ENCODE measurements at regions not wholly inside any gene's neighbourhood (a gene's known extent, or its start where the extent isn't known, plus 50 kb on each side); places are given as distances from the start of the nearest gene placed in this dataset.

- Histone ChIP-seq H3K27ac (ENCODE audit: low read length) (no peak overlapping the region), H3K4me3 (ENCODE audit: low read depth in 1 of 2, low read length in 2 of 2) (no peak overlapping the region), H3K27me3 (ENCODE audit: low read depth, low read length) (no peaks in the 10 kb centered on the region), H3K9me3 (ENCODE audit: control insufficient read depth in 1 of 2, low read length in 2 of 2) (peaks cover 7 to 13% of the 10 kb centered on the region in 2 donors), H3K4me1 (ENCODE audit: control insufficient read depth in 1 of 2, insufficient read depth in 2 of 2, low read length in 2 of 2) (no peaks in the 10 kb centered on the region), H3K36me3 (ENCODE audit: control insufficient read depth in 1 of 2, insufficient read depth in 2 of 2, low read length in 2 of 2) (no peaks in the 10 kb centered on the region)
Observed at GRCh38 chr20:56994006-56994405, 272.4 kb downstream of the BMP7 start.

GRCh38 chr20:56995149-56995548 is 271.3 kb downstream of the BMP7 start:
- no peak overlapping the region for H3K27ac ChIP-seq (ENCODE audit: low read length)
- H3K4me1 ChIP-seq (ENCODE audit: control insufficient read depth in 1 of 2, insufficient read depth in 2 of 2, low read length in 2 of 2) = no peaks in the 10 kb centered on the region
- H3K36me3 ChIP-seq (ENCODE audit: control insufficient read depth in 1 of 2, insufficient read depth in 2 of 2, low read length in 2 of 2) = no peaks in the 10 kb centered on the region
- H3K4me3 ChIP-seq (ENCODE audit: low read depth in 1 of 2, low read length in 2 of 2) = no peak overlapping the region
- no peaks in the 10 kb centered on the region for H3K27me3 ChIP-seq (ENCODE audit: low read depth, low read length)
- H3K9me3 ChIP-seq (ENCODE audit: control insufficient read depth in 1 of 2, low read length in 2 of 2) = peaks cover 7 to 15% of the 10 kb centered on the region in 2 donors

GRCh38 chr20:56995635-56996075 is 270.8 kb downstream of the BMP7 start:
- Histone ChIP-seq H3K27me3 (ENCODE audit: low read depth, low read length) (no peaks in the 10 kb centered on the region), H3K9me3 (ENCODE audit: control insufficient read depth in 1 of 2, low read length in 2 of 2) (peaks cover 7 to 15% of the 10 kb centered on the region in 2 donors), H3K4me1 (ENCODE audit: control insufficient read depth in 1 of 2, insufficient read depth in 2 of 2, low read length in 2 of 2) (no peaks in the 10 kb centered on the region), H3K36me3 (ENCODE audit: control insufficient read depth in 1 of 2, insufficient read depth in 2 of 2, low read length in 2 of 2) (no peaks in the 10 kb centered on the region), H3K4me3 (ENCODE audit: low read depth in 1 of 2, low read length in 2 of 2) (no peak overlapping the region), H3K27ac (ENCODE audit: low read length) (no peak overlapping the region)

GRCh38 chr20:56996533-56996932 is 269.9 kb downstream of the BMP7 start:
- H3K27ac ChIP-seq (ENCODE audit: low read length) = no peak overlapping the region

GRCh38 chr20:56998438-56998837 is 268.0 kb downstream of the BMP7 start:
- Histone ChIP-seq H3K4me1 (ENCODE audit: control insufficient read depth in 1 of 2, insufficient read depth in 2 of 2, low read length in 2 of 2) (no peaks in the 10 kb centered on the region), H3K4me3 (ENCODE audit: low read depth in 1 of 2, low read length in 2 of 2) (peak overlapping the region in 1 of 2 donors; percentile 6), H3K27ac (ENCODE audit: low read length) (no peak overlapping the region), H3K27me3 (ENCODE audit: low read depth, low read length) (no peaks in the 10 kb centered on the region), H3K9me3 (ENCODE audit: control insufficient read depth in 1 of 2, low read length in 2 of 2) (peaks cover 7 to 15% of the 10 kb centered on the region in 2 donors), H3K36me3 (ENCODE audit: control insufficient read depth in 1 of 2, insufficient read depth in 2 of 2, low read length in 2 of 2) (no peaks in the 10 kb centered on the region)

More at GRCh38 chr20:56996533-56996932, 269.9 kb downstream of the BMP7 start:
- no peaks in the 10 kb centered on the region for H3K4me1 ChIP-seq (ENCODE audit: control insufficient read depth in 1 of 2, insufficient read depth in 2 of 2, low read length in 2 of 2)
- H3K4me3 ChIP-seq (ENCODE audit: low read depth in 1 of 2, low read length in 2 of 2) = no peak overlapping the region
- H3K27me3 ChIP-seq (ENCODE audit: low read depth, low read length) = no peaks in the 10 kb centered on the region
- H3K9me3 ChIP-seq (ENCODE audit: control insufficient read depth in 1 of 2, low read length in 2 of 2) = peaks cover 7 to 15% of the 10 kb centered on the region in 2 donors
- no peaks in the 10 kb centered on the region for H3K36me3 ChIP-seq (ENCODE audit: control insufficient read depth in 1 of 2, insufficient read depth in 2 of 2, low read length in 2 of 2)

- H3K27ac ChIP-seq (ENCODE audit: low read length) = no peak overlapping the region
- no peaks in the 10 kb centered on the region for H3K36me3 ChIP-seq (ENCODE audit: control insufficient read depth in 1 of 2, insufficient read depth in 2 of 2, low read length in 2 of 2)
- no peak overlapping the region for H3K4me3 ChIP-seq (ENCODE audit: low read depth in 1 of 2, low read length in 2 of 2)
- peaks cover 7 to 15% of the 10 kb centered on the region in 2 donors for H3K9me3 ChIP-seq (ENCODE audit: control insufficient read depth in 1 of 2, low read length in 2 of 2)
- H3K27me3 ChIP-seq (ENCODE audit: low read depth, low read length) = no peaks in the 10 kb centered on the region
- no peaks in the 10 kb centered on the region for H3K4me1 ChIP-seq (ENCODE audit: control insufficient read depth in 1 of 2, insufficient read depth in 2 of 2, low read length in 2 of 2)
Observed at GRCh38 chr20:57000441-57000968, 265.9 kb downstream of the BMP7 start.

GRCh38 chr20:57001126-57001767 is 265.2 kb downstream of the BMP7 start:
- no peaks in the 10 kb centered on the region for H3K36me3 ChIP-seq (ENCODE audit: control insufficient read depth in 1 of 2, insufficient read depth in 2 of 2, low read length in 2 of 2)
- H3K4me3 ChIP-seq (ENCODE audit: low read depth in 1 of 2, low read length in 2 of 2) = no peak overlapping the region
- no peak overlapping the region for H3K27ac ChIP-seq (ENCODE audit: low read length)
- H3K27me3 ChIP-seq (ENCODE audit: low read depth, low read length) = no peaks in the 10 kb centered on the region
- no peaks in the 10 kb centered on the region for H3K4me1 ChIP-seq (ENCODE audit: control insufficient read depth in 1 of 2, insufficient read depth in 2 of 2, low read length in 2 of 2)
- H3K9me3 ChIP-seq (ENCODE audit: control insufficient read depth in 1 of 2, low read length in 2 of 2) = peaks cover 7 to 15% of the 10 kb centered on the region in 2 donors

GRCh38 chr20:57002066-57002570 is 264.3 kb downstream of the BMP7 start:
- Histone ChIP-seq H3K36me3 (ENCODE audit: control insufficient read depth in 1 of 2, insufficient read depth in 2 of 2, low read length in 2 of 2) (no peaks in the 10 kb centered on the region), H3K4me3 (ENCODE audit: low read depth in 1 of 2, low read length in 2 of 2) (no peak overlapping the region), H3K4me1 (ENCODE audit: control insufficient read depth in 1 of 2, insufficient read depth in 2 of 2, low read length in 2 of 2) (no peaks in the 10 kb centered on the region), H3K27me3 (ENCODE audit: low read depth, low read length) (no peaks in the 10 kb centered on the region), H3K27ac (ENCODE audit: low read length) (no peak overlapping the region), H3K9me3 (ENCODE audit: control insufficient read depth in 1 of 2, low read length in 2 of 2) (peaks cover 7 to 15% of the 10 kb centered on the region in 2 donors)

- H3K27me3 ChIP-seq (ENCODE audit: low read depth, low read length) = no peaks in the 10 kb centered on the region
- H3K4me3 ChIP-seq (ENCODE audit: low read depth in 1 of 2, low read length in 2 of 2) = no peak overlapping the region
- peaks cover 7 to 13% of the 10 kb centered on the region in 2 donors for H3K9me3 ChIP-seq (ENCODE audit: control insufficient read depth in 1 of 2, low read length in 2 of 2)
- H3K36me3 ChIP-seq (ENCODE audit: control insufficient read depth in 1 of 2, insufficient read depth in 2 of 2, low read length in 2 of 2) = no peaks in the 10 kb centered on the region
- H3K27ac ChIP-seq (ENCODE audit: low read length) = no peak overlapping the region
- H3K4me1 ChIP-seq (ENCODE audit: control insufficient read depth in 1 of 2, insufficient read depth in 2 of 2, low read length in 2 of 2) = no peaks in the 10 kb centered on the region
Observed at GRCh38 chr20:57003012-57003411, 263.4 kb downstream of the BMP7 start.

- H3K4me3 ChIP-seq (ENCODE audit: low read depth in 1 of 2, low read length in 2 of 2) = no peak overlapping the region
- H3K27me3 ChIP-seq (ENCODE audit: low read depth, low read length) = no peaks in the 10 kb centered on the region
- H3K36me3 ChIP-seq (ENCODE audit: control insufficient read depth in 1 of 2, insufficient read depth in 2 of 2, low read length in 2 of 2) = no peaks in the 10 kb centered on the region
- no peak overlapping the region for H3K27ac ChIP-seq (ENCODE audit: low read length)
- H3K4me1 ChIP-seq (ENCODE audit: control insufficient read depth in 1 of 2, insufficient read depth in 2 of 2, low read length in 2 of 2) = no peaks in the 10 kb centered on the region
- H3K9me3 ChIP-seq (ENCODE audit: control insufficient read depth in 1 of 2, low read length in 2 of 2) = no peaks in the 10 kb centered on the region
Observed at GRCh38 chr20:57004416-57004815, 262.0 kb downstream of the BMP7 start.

GRCh38 chr20:57004951-57005933 is 261.2 kb downstream of the BMP7 start:
- no peaks in the 10 kb centered on the region for H3K36me3 ChIP-seq (ENCODE audit: control insufficient read depth in 1 of 2, insufficient read depth in 2 of 2, low read length in 2 of 2)
- H3K4me1 ChIP-seq (ENCODE audit: control insufficient read depth in 1 of 2, insufficient read depth in 2 of 2, low read length in 2 of 2) = no peaks in the 10 kb centered on the region
- H3K4me3 ChIP-seq (ENCODE audit: low read depth in 1 of 2, low read length in 2 of 2) = no peak overlapping the region
- H3K27me3 ChIP-seq (ENCODE audit: low read depth, low read length) = no peaks in the 10 kb centered on the region
- no peak overlapping the region for H3K27ac ChIP-seq (ENCODE audit: low read length)
- H3K9me3 ChIP-seq (ENCODE audit: control insufficient read depth in 1 of 2, low read length in 2 of 2) = no peaks in the 10 kb centered on the region

All from muscle layer of duodenum (tissue), 2 donors.